ENCODE measurements at regions not wholly inside any gene's neighbourhood (a gene's known extent, or its start where the extent isn't known, plus 50 kb on each side); places are given as distances from the start of the nearest gene placed in this dataset.

GRCh38 chr15:95279277-95280019 is 1048.1 kb downstream of the MCTP2 start:
- H3K27ac ChIP-seq (ENCODE audit: low read length), result no peak overlapping the region

GRCh38 chr15:95280711-95281110 is 1049.3 kb downstream of the MCTP2 start:
- Histone ChIP-seq H2AFZ (ENCODE audit: low read length) (no peak overlapping the region), H3K4me2 (ENCODE audit: low read depth, low read length) (no peak overlapping the region)

More at GRCh38 chr15:95279277-95280019, 1048.1 kb downstream of the MCTP2 start:
- H3K9me3 ChIP-seq (replicated peaks; ENCODE audit: insufficient read depth, low read length), result no peaks in the 10 kb centered on the region
- H2AFZ ChIP-seq (ENCODE audit: low read length), result no peak overlapping the region
- H3K36me3 ChIP-seq (replicated peaks; ENCODE audit: insufficient read depth, low read length), result no peaks in the 10 kb centered on the region
- no peak for TF ChIP-seq EZH2 (optimal IDR thresholded peaks at IDR 0.05; ENCODE audit: low read depth, low read length)
- no peak for TF ChIP-seq EZH2phosphoT487 (IDR thresholded peaks at IDR 0.05; ENCODE audit: low read length)
- no peak for TF ChIP-seq CTCF (IDR thresholded peaks at IDR 0.05; ENCODE audit: low read length)
- H3K27me3 ChIP-seq (replicated peaks; ENCODE audit: insufficient read depth, low read length), result no peaks in the 10 kb centered on the region
- no peaks in the 10 kb centered on the region for H4K20me1 ChIP-seq (ENCODE audit: insufficient read depth, low read length)
- no peak overlapping the region for H3K9ac ChIP-seq (ENCODE audit: low read length)
- no peaks in the 10 kb centered on the region for H3K79me2 ChIP-seq (ENCODE audit: low read length)
- H3K4me3 ChIP-seq (ENCODE audit: low read length), result no peak overlapping the region
- no peak overlapping the region for H3K4me2 ChIP-seq (ENCODE audit: low read depth, low read length)
- no peaks in the 10 kb centered on the region for H3K4me1 ChIP-seq (ENCODE audit: low read length)
- H3K9me2 ChIP-seq (replicated peaks; ENCODE audit: insufficient read depth, low read length), result no peaks in the 10 kb centered on the region
- no peak for DNase-seq
- peaks cover 3% of the 10 kb centered on the region; the same call in 1 of the 2 replicates for H3F3A ChIP-seq (ENCODE audit: insufficient read depth, low read length)

GRCh38 chr15:95281470-95281869 is 1049.0 kb upstream of the NR2F2 start:
- Histone ChIP-seq H3K27me3 (replicated peaks; ENCODE audit: insufficient read depth, low read length) (no peaks in the 10 kb centered on the region), H3K36me3 (replicated peaks; ENCODE audit: insufficient read depth, low read length) (no peaks in the 10 kb centered on the region), H3K9ac (ENCODE audit: low read length) (no peak overlapping the region), H3K9me3 (replicated peaks; ENCODE audit: insufficient read depth, low read length) (no peaks in the 10 kb centered on the region), H4K20me1 (ENCODE audit: insufficient read depth, low read length) (no peaks in the 10 kb centered on the region), H3K9me2 (replicated peaks; ENCODE audit: insufficient read depth, low read length) (no peaks in the 10 kb centered on the region), H3K4me3 (ENCODE audit: low read length) (no peak overlapping the region), H3K4me2 (ENCODE audit: low read depth, low read length) (no peak overlapping the region), H3K4me1 (ENCODE audit: low read length) (peaks cover 13% of the 10 kb centered on the region), H3F3A (ENCODE audit: insufficient read depth, low read length) (peaks cover 15% of the 10 kb centered on the region), H3K27ac (ENCODE audit: low read length) (no peak overlapping the region), H2AFZ (ENCODE audit: low read length) (no peak overlapping the region), H3K79me2 (ENCODE audit: low read length) (no peaks in the 10 kb centered on the region)
- DNase-seq, result no peak
- TF ChIP-seq EZH2phosphoT487 (IDR thresholded peaks at IDR 0.05; ENCODE audit: low read length) (no peak), EZH2 (optimal IDR thresholded peaks at IDR 0.05; ENCODE audit: low read depth, low read length) (no peak), CTCF (IDR thresholded peaks at IDR 0.05; ENCODE audit: low read length) (no peak)

More at GRCh38 chr15:95280711-95281110, 1049.3 kb downstream of the MCTP2 start:
- no peak overlapping the region for H3K9ac ChIP-seq (ENCODE audit: low read length)
- no peaks in the 10 kb centered on the region for H3K9me3 ChIP-seq (replicated peaks; ENCODE audit: insufficient read depth, low read length)
- H3K4me1 ChIP-seq (ENCODE audit: low read length), result peaks cover 6% of the 10 kb centered on the region
- TF ChIP-seq EZH2 (optimal IDR thresholded peaks at IDR 0.05; ENCODE audit: low read depth, low read length), result no peak
- TF ChIP-seq EZH2phosphoT487 (IDR thresholded peaks at IDR 0.05; ENCODE audit: low read length), result no peak
- no peak for TF ChIP-seq CTCF (IDR thresholded peaks at IDR 0.05; ENCODE audit: low read length)
- DNase-seq, result no peak
- no peaks in the 10 kb centered on the region for H3K27me3 ChIP-seq (replicated peaks; ENCODE audit: insufficient read depth, low read length)
- no peak overlapping the region for H3K4me3 ChIP-seq (ENCODE audit: low read length)
- H3F3A ChIP-seq (ENCODE audit: insufficient read depth, low read length), result peaks cover 15% of the 10 kb centered on the region
- no peaks in the 10 kb centered on the region for H3K36me3 ChIP-seq (replicated peaks; ENCODE audit: insufficient read depth, low read length)
- H3K27ac ChIP-seq (ENCODE audit: low read length), result no peak overlapping the region
- H4K20me1 ChIP-seq (ENCODE audit: insufficient read depth, low read length), result no peaks in the 10 kb centered on the region
- H3K9me2 ChIP-seq (replicated peaks; ENCODE audit: insufficient read depth, low read length), result no peaks in the 10 kb centered on the region
- H3K79me2 ChIP-seq (ENCODE audit: low read length), result no peaks in the 10 kb centered on the region

All from MM.1S (cell line).